ENCODE measurements at regions not wholly inside any gene's neighbourhood (a gene's known extent, or its start where the extent isn't known, plus 50 kb on each side); places are given as distances from the start of the nearest gene placed in this dataset.
"Not testable (repeated sequence)": the region's sequence is repeated elsewhere in the genome, so short reads cannot be mapped to it uniquely, and the experiment has no call there.

DNA sequence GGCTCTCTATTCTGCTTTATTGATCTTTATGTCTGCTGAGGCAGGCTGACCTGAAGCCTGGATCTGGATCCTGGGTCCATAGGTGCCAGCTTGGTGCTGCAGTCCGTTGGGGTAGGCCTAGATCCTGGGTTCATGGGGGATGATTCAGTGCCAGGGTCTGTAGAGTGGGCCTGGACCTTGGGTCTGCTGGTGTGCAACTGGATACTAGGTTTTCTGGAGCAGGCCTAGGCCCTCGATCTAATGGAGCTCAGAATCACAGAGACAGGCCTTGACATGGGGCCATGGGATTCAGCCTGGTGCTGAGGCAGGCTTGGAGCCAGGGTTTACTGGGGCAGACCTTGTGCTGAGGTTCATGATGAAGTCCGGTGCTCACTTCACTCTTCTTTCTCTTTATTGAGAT, 358.6 kb downstream of the TEX13C start:
- DNase-seq (ENCODE audit: low spot score): no peak

- no peak for DNase-seq (ENCODE audit: low spot score)
Observed at GRCh38 chrX:125680366-125680765, 360.7 kb downstream of the TEX13C start.

DNA sequence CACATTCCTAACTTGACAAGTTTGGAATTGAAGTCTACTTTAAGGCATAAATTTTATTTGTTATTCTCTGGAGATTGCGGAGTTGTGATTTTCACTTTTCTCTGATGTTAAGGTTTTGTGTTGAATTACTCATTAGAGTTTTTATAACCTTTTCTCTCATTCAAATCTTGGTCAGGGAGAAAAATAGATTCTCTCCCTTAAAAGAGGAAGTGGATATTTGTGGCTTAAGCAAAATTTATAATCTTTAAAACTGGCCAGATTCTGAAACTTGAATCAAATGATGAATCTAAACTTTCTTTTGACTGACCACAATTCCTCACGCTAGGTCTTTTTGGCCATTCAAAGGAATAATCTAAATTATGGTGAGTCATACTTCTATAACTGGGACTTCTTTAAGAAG, 361.4 kb downstream of the TEX13C start:
- no peak for DNase-seq (ENCODE audit: low spot score)

DNA sequence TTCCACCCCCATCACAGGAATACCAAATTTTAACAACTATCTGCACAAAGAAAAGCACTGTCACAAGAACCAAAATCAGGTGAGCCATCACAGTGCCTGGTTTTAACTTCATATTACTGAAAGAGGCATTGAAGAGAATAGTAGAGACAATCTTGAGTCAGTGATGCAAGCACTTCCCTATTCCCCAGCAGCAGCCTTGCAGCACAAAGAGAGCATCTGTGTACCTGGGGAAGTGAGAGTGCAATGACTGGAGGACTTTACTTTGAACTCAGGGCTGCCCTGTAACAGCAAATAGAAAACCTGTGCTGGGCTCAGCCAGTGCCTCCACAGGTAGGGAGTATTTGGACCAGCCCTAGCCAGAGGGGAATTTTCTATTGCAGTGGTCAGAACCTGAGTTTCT, 361.8 kb downstream of the TEX13C start:
- DNase-seq (ENCODE audit: low spot score): no peak

DNA sequence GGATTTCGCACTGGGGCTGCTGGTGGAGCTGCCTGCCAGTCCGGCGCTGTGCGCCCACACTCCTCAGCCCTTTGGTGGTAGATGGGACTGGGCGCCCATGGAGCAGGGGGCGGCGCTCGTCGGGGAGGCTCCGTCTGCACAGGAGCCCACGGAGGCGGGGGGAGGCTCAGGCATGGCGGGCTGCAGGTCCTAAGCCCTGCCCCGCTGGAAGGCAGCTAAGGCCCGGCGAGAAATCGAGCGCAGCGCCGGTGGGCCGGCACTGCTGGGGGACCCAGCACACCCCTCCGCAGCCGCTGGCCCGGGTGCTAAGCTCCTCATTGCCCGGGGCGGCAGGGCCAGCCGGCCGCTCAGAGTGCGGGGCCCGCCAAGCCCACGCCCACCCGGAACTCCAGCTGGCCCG, 370.9 kb downstream of the TEX13C start:
- DNase-seq (ENCODE audit: low spot score): not testable (repeated sequence)

- DNase-seq (ENCODE audit: low spot score): no peak
Observed at GRCh38 chrX:125694171-125694570, 374.5 kb downstream of the TEX13C start.

GRCh38 chrX:125709074-125709473, 389.4 kb downstream of the TEX13C start:
- no peak for DNase-seq (ENCODE audit: low spot score)

- no peak for DNase-seq (ENCODE audit: low spot score)
Observed at GRCh38 chrX:125709532-125709931, 389.9 kb downstream of the TEX13C start.

DNA sequence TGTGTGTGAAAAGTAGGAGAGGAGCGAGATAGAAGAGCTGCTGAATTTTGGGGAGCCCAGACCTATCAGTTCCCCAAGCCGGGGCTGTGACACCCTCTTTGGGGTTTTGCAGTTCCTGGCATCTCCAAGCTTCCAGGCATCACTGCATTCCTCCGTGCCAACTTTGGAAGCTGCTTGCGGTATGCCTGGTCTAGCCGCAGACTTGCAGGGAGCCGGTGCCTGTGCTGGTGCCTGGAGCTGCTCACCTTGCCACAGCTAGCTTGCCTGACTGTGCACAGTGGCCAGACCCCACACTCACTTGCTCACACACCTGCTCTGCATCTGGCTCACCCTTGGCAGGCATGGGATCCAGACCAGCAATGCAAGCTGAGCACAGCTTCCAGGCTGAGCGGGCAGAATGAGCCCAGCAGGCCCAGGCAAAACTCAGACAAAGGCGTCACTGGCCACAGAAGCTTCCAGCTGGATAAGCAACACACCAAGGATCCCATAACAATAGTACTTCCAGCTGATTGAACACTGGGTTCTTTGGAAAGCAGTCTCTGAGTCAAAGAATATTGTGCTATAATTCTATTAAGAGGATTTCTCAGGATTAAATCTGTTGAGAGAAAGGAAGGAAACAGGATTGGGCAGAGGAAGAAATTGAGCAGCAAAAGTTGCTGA, 390.9 kb downstream of the TEX13C start:
- no peak for DNase-seq (ENCODE audit: low spot score)

GRCh38 chrX:125711103-125711502, 391.4 kb downstream of the TEX13C start:
- DNase-seq (ENCODE audit: low spot score): no peak

DNA sequence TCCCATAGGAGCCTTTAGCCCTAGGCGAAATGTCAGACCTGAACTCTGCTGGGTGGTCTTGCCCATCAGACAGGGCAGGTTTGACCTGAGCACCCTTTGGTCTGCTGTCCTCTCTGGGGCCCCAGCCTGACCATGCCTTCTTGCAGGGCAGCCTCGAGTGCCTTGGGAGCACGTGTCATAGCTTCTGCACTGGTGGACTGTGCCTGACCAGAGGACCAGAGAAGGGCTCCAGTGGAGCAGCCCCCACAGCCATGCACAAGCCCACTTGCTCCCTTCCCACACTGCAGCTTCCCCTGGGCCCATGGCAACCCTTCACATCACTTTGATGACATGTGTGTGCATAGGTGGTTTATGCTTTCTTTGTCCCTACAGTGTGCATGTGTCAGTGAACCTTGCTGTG, 394.0 kb downstream of the TEX13C start:
- DNase-seq (ENCODE audit: low spot score): no peak

- no peak for DNase-seq (ENCODE audit: low spot score)
Observed at GRCh38 chrX:125727117-125727516, 407.4 kb downstream of the TEX13C start.

DNA sequence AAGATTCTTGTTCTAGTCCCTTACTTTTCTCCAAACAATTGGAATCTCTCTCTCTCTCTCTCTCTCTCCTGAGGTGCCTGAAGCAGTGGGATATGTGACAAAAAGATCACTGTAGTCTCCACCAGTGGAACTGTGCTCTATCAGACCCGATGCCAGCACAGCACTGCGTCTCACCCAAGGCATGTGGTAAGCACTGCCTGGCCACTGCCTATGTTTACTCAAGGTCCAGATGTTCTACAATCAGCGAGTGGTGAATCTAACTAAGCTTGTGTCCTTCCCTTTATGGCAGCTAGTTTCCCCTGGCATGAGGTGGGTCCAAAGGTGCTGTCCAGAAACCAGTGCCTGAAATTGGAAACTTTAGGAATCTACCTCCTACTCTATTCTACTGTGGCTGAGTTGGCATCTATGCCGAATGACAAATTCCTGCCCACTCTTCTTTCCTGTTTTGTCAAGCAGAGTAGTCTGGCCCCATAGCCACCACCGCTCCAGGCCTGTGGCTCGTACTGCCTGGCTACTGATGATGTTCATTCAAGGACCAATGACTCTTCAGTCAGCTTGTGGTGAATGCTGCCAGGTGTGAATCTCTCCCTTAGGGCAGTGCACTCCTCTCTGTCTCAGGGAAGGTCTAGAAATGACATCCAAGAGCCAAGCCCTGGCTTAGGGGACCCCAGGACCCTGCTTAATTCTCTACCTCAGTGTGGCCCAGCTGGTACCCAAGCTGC, 416.5 kb downstream of the TEX13C start:
- DNase-seq (ENCODE audit: low spot score): no peak

- DNase-seq (ENCODE audit: low spot score): no peak
Observed at GRCh38 chrX:125742811-125743210, 423.1 kb downstream of the TEX13C start.

- no peak for DNase-seq (ENCODE audit: low spot score)
Observed at GRCh38 chrX:125744914-125745313, 421.2 kb downstream of the DCAF12L2 start.

DNA sequence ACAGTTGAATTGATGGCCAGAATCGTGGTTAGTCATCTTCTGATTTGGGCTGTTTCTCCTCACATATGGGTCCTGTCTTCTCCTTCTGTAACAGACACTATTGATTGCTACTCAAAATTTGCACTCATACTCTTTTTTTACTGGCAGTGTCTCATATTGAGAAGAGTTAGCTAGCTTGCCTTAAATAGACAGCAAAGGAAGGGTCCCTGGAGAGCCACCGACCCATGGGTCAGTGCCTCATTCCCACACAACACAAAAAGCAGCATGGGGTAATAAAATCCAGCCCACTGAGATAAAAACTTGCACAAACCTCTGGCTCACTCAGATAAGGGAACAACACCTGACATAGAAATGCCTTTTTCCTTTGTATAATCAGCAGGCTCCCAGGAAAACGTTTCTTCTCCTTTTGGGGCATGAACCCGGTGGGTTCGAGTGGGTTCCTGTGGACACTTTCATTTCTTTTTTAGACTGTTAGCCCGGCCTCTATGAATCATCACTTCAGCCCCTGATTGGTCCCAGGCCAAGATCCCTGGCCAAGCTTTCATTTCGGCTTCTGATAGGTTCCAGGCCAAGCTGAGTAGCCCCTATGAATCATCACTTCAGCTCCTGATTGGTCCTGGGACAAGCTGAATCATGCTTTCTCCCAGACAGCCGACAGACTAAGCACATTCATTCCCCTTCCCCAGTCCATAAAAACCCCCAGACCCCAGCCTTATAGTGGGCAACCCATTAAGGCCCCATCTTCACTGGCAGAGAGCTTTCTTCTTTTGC, 408.1 kb downstream of the DCAF12L2 start:
- DNase-seq (ENCODE audit: low spot score): no peak

- DNase-seq (ENCODE audit: low spot score): no peak
Observed at GRCh38 chrX:125758819-125759218, 407.3 kb downstream of the DCAF12L2 start.

DNA sequence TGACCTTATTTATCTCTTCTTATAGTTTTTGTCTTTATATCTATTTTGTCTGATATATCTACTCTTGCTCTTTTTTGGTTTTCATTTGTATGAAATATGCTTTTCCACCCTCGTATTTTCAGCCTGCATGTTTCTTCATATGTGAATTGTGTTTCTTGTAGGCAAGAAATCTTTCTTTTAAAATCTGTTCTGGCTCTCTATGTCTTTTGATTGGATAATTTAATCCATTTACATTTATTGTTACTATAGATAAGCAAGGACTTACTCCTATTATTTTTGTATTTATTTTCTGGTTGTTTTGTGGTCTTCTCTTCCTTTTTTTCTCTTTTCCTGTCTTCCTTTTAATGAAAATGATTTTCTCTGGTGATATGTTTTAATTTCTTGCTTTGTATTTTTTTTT, 403.1 kb downstream of the DCAF12L2 start:
- no peak for DNase-seq (ENCODE audit: low spot score)

DNA sequence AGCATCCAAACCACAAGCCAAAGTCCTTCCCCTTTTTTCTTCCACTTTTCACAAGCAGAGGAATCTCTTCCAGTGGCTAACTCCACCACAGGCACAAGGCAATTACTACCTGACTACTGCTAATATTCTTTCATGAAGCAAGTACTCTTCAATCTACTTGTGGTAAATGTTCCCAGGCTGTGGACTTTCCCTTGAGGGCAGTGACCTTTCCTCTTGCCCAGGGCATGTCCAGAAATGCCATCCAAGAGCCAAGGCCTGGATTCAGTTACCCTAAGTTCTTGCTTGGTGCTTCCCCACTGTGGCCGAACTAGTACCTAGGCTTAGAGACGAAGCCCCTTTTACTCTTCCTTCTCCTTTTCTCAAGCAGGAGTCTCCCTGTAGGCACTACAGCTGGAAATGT, 400.7 kb downstream of the DCAF12L2 start:
- DNase-seq (ENCODE audit: low spot score): no peak

DNA sequence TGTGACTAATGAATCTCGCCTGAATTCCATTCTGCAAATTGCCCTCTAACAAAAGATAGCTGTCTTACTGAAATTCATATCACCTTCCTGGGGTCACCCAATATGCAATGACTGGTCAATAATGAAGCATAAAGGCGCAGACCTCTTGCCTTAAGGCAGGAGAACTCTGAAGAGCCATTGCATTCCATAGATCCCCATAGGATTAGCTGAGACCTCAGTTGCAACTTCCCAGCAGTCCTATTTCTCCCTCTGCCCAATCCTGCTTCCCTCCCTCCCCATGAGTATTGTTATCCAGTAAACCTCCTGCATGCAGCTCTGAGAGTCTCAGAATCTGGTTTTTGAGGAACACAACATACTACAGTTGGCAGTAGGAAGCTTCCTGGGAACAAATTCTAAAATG, 396.5 kb downstream of the DCAF12L2 start:
- DNase-seq (ENCODE audit: low spot score): no peak

DNA sequence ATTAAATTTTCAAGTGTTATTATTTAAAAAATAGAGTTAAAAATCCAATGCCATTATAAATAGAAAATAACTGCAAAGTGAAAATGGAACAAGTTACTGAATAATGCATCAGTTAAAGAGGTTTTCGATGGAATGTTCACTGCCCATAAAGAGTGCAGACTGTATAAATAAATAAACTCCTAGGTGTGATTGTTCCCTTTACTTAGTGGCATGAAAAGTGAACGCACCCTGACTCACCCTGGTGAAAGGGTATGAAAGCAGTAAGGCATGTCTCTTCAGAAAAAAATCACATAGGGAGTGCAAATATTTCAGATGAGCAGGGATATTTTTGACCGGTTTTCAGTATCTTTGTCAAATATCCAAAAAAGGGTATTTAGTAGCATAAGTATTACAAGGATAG, 387.8 kb downstream of the DCAF12L2 start:
- no peak for DNase-seq (ENCODE audit: low spot score)

DNA sequence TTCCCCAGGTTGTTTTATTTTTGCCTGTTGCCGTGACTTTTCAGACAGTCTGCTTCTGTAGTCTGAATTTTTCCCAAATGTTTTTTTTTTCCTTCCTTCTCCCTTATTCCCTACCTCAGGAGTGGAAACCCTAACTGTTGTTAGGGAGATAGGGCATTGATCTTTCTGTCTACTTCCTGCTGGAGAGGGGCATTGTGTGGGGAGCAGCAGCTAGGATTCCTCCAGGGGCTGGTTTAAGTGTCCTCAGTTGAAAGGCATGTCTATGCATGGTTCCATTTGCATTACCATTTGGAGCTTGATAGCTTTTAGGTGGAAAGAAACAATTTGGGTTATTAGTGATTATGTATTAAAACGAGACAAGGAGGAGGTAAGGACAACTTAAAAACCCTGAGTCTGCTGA, 383.9 kb downstream of the DCAF12L2 start:
- DNase-seq (ENCODE audit: low spot score): no peak

DNA sequence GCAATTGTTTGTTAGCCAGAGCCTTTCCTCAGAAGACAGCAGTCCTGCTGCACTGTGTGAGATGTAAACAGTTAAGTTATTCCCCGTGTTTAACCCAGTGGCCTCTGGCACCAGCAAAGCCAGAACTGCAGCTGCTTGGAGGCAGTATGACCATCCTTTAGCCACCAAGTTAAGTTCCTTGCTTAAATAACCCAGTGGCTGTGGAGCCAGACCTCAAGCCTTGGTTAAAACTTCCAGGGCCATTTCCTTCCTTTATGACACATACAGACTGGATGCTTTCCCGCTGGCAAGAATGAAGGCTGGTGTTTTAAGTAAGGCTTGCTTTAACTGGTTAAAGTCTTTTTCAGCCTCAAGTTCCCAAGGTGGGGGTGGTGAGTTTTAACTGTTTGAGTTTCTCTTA, 379.8 kb downstream of the DCAF12L2 start:
- no peak for DNase-seq (ENCODE audit: low spot score)

All from pons (tissue), 1 donor.